ENCODE measurements at regions not wholly inside any gene's neighbourhood (a gene's known extent, or its start where the extent isn't known, plus 50 kb on each side); places are given as distances from the start of the nearest gene placed in this dataset.

- TF ChIP-seq CTCF (IDR thresholded peaks at IDR 0.05), result no peak
- no peak for TF ChIP-seq POLR2AphosphoS5 (IDR thresholded peaks at IDR 0.05)
- TF ChIP-seq POLR2A (IDR thresholded peaks at IDR 0.05), result no peak
These were observed 113.3 kb upstream of the RORA start for GRCh38 chr15:61342390-61342789.
